IPS-18a (cell line): ENCODE measurements at regions not wholly inside any gene's neighbourhood (a gene's known extent, or its start where the extent isn't known, plus 50 kb on each side); places are given as distances from the start of the nearest gene placed in this dataset.

Source experiments
- H3K27ac ChIP-seq: one replicate; pipeline ENCODE4 v1.5.1; 2013; ENCODE audit warnings: low read length
- H3K27me3 ChIP-seq: one replicate; pipeline ENCODE4 v1.6.1; 2013; ENCODE audit warnings: mild to moderate bottlenecking, low read length; ENCODE audit not compliant: control insufficient read depth, insufficient read depth
- H3K36me3 ChIP-seq: one replicate; pipeline ENCODE4 v1.6.1; 2013; ENCODE audit warnings: low read depth, low read length; ENCODE audit not compliant: control insufficient read depth
- H3K4me1 ChIP-seq: one replicate; pipeline ENCODE4 v1.6.1; 2013; ENCODE audit warnings: low read depth, low read length; ENCODE audit not compliant: control insufficient read depth
- H3K4me3 ChIP-seq: one replicate; pipeline ENCODE4 v1.5.1; 2013; ENCODE audit warnings: low read length
- H3K9ac ChIP-seq: one replicate; pipeline ENCODE4 v1.6.1; 2013; ENCODE audit warnings: mild to moderate bottlenecking, low read length, moderate library complexity
- H3K9me3 ChIP-seq: one replicate; pipeline ENCODE4 v1.6.1; 2013; ENCODE audit warnings: low read depth, low read length; ENCODE audit not compliant: control insufficient read depth

DNA sequence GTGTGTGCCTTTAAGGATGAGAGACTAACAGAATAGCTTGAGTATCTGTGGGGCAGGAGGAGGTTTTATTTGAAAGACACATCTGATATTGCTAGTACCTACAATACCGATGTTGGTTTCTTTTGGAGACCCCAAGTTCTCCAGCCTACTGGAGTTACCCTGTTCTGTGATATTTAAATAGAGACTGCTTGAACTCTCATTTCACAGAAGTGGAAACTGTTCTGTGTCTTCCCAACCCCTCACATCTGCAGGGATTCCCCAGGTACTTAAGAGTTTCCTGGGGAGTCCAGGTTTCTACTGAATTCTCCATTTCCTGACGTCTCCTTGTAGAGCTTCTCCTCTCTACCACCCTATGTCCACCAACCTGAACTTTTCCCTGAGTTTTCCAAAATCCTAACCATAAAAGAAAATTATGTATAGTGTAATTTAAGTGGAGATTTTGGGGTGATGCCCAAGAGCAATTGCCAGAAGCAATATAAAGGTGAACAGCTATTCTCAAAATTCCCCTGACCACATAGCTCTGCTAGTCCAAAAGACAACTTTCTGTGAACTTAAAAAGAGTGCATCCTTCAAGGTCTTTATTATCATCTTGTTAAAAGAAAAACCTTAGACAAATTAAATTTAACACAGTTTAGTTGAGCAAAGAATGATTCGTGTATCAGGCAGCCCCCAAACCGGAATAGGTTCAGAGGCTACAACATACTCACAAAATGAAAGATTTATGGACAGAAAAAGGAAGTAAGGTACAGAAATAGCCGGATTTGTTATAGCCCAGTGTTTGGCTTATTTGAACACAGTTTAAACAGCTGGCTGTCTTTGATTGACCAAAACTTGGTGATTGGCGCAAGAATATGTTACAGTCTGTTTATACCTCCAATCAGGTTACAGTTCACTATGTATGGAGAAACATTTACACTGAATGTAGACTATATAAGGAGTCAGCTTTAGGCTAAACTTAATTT is 373.4 kb downstream of the NUAK1 start:
- Histone ChIP-seq H3K27me3 (no peaks in the 10 kb centered on the region), H3K36me3 (no peaks in the 10 kb centered on the region), H3K4me1 (peaks cover 3% of the 10 kb centered on the region), H3K9me3 (no peaks in the 10 kb centered on the region), H3K9ac (no peak overlapping the region), H3K27ac (no peak overlapping the region), H3K4me3 (no peak overlapping the region)

DNA sequence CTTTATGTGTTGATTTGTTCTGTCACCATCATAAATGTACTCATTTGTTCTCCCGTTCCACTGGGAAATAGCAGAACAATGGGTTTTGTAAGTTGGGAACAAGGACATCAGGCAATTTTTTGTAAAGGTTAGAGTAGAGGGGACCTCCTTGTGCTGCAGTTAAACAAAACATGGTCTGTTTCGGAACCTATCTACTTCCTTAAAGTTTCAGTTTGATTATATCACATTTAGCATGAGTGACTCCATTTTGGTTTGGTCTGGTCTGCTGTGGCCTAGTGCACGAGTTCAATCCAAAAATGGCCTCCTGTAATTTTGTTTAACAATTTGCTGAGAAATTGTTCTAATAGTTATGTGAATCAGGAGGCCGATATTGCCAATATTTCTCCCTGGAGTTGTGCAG is 372.7 kb downstream of the NUAK1 start:
- Histone ChIP-seq H3K9me3 (no peaks in the 10 kb centered on the region), H3K4me3 (no peak overlapping the region), H3K9ac (no peak overlapping the region), H3K27me3 (no peaks in the 10 kb centered on the region), H3K4me1 (peaks cover under 1% of the 10 kb centered on the region), H3K36me3 (no peaks in the 10 kb centered on the region), H3K27ac (no peak overlapping the region)

DNA sequence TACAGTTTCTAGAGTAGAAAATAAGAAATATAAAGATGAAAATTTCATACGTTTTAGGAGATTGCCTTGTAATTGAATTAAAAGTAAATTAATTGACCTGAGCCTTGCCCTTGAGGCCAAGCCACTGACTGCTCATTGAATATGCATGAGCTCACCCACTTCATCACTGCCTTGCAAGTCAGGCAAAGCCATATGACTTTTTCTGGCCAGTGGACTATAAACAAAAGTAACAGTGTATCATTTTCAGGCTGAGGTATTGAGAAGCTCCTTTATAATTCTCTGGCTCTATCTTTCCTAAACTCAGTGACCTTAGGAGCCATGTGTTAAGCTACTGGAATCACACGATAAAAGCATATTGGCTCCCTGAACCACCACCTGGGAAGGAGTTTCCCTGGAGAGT is 369.3 kb downstream of the NUAK1 start:
- H3K27ac ChIP-seq: no peak overlapping the region
- no peak overlapping the region for H3K4me3 ChIP-seq
- no peaks in the 10 kb centered on the region for H3K36me3 ChIP-seq
- H3K9ac ChIP-seq: no peak overlapping the region
- no peaks in the 10 kb centered on the region for H3K9me3 ChIP-seq
- no peaks in the 10 kb centered on the region for H3K4me1 ChIP-seq
- H3K27me3 ChIP-seq: no peaks in the 10 kb centered on the region

DNA sequence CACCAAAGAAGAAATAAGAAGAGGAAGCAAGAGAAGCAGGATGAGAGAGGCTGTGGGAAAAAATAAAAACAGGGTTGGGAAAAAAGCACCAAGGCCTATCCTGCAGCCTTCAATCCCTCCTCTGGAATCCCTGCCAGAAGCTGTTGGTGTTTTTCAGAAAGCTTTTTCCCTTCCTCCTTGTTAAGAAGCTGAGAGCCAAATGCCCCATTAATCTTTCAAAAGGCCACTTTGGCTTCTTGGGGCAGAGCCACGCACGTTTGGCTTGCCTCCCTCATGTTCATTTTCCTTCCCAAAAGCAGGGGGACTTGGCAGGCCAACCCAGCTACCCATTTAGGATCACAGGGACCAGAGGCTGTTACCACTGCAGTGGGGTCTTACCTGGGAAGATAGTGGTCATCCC is 365.3 kb downstream of the NUAK1 start:
- Histone ChIP-seq H3K9ac (no peak overlapping the region), H3K4me3 (no peak overlapping the region), H3K27ac (no peak overlapping the region), H3K9me3 (no peaks in the 10 kb centered on the region), H3K36me3 (no peaks in the 10 kb centered on the region), H3K4me1 (no peaks in the 10 kb centered on the region), H3K27me3 (no peaks in the 10 kb centered on the region)

DNA sequence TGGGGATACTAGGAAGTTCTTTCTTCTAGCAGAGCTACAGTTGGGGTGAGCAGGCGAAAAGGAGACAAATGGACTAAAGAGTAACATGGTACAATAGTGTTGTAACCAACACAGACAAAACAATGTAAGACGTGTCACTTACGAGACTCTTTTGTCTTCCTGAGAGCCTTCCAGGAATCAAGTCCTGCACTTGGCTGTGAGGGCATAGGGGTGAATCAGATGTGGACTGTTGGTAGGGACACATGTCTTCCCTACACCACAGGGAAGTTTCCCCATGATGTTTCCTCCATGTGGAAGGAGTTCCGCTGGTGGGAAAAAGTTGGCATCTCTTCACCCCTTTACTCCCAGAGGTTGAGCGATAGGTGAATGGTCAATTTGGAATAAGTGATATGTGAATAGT is 364.7 kb downstream of the NUAK1 start:
- H3K27ac ChIP-seq: no peak overlapping the region
- no peaks in the 10 kb centered on the region for H3K9me3 ChIP-seq
- no peaks in the 10 kb centered on the region for H3K36me3 ChIP-seq
- no peak overlapping the region for H3K9ac ChIP-seq
- H3K27me3 ChIP-seq: no peaks in the 10 kb centered on the region
- H3K4me3 ChIP-seq: no peak overlapping the region
- H3K4me1 ChIP-seq: no peaks in the 10 kb centered on the region

DNA sequence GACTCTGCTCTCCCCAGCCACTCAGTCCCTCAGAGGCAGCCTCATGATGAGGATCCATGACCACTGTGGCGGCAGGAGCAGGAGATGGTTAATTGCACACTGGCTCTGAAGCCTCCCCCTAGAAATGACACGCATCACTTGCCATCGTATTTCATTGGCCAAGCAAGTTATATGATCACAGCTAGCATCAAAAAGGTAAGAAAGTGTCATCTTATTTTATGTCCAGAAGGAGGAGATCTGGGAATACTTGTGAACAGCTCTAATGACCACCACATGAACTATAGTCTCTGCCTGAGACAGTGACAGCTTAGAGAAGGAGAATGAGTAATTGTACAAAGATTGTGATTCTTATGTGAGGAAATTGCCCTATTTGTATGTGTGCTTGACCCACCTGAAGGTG is 363.4 kb downstream of the NUAK1 start:
- Histone ChIP-seq H3K36me3 (no peaks in the 10 kb centered on the region), H3K4me3 (no peak overlapping the region), H3K4me1 (no peaks in the 10 kb centered on the region), H3K27ac (no peak overlapping the region), H3K27me3 (no peaks in the 10 kb centered on the region), H3K9me3 (no peaks in the 10 kb centered on the region), H3K9ac (no peak overlapping the region)

DNA sequence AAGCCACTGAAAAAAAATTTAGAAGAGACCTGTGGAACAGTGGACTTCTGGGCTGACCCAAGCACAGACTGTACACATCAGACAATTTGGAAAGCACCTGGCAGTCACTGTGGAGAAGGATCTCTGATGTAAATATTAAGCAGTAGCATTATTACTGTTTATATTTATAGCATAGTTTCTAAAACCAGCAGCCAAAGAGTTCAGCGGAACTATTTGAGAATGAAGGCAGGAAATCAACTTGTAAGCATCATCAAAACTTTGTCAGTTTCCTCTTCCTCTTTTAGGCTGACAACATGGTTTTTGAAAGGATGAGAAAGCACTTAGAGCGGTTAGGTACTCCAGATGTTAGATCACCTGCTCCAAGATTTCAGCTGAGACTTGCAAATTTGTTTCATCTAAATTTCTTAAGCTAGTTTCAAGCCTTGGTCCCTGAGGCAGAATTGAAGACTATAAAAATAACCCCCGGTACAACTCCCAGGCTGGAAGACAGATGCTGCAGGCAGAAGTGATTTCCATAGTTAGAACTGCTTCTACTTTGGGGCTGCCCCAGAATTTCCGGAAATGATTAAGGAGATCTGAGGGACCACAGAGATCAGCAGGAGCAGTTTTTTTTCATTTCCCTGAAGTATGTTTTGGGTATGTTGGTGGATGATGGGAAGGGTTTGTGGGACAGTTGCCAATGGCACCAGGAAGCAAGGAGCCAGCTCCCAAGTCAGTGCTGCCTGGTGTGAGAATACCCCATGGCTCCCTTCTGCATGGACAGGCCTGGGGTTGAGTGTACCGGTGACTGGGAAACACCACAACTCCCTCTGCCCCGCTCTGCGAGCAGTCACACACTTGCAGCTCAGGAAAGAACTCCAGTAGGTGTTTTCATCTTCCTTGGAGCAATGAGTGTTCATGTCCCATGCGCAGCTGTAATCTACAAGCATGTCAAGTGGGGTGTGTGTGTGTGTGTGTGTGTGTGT is 354.5 kb downstream of the NUAK1 start:
- Histone ChIP-seq H3K9ac (no peak overlapping the region), H3K9me3 (no peaks in the 10 kb centered on the region), H3K27ac (no peak overlapping the region), H3K4me1 (no peaks in the 10 kb centered on the region), H3K27me3 (no peaks in the 10 kb centered on the region), H3K36me3 (no peaks in the 10 kb centered on the region), H3K4me3 (no peak overlapping the region)

DNA sequence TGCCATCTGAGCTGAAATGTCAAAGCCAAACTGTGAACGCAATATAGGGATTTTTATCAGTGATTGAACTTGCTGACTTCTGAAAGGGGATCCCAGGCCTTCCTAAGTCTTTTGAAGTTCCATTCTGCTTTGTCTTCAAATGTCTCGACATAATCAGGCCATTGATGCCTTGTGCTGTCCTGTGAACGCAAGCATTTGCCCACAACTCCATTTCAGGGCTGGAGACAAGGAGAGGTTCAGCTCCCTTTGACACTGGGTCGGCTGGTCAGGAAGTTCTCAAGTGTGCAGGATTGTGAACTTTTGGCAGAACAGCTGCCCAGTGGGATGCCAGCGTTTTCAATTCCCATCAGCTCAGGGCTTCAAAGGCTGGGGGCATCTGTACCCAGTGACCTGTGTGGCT is 345.3 kb downstream of the NUAK1 start:
- Histone ChIP-seq H3K27ac (no peak overlapping the region), H3K9ac (no peak overlapping the region), H3K36me3 (no peaks in the 10 kb centered on the region), H3K4me3 (no peak overlapping the region), H3K9me3 (no peaks in the 10 kb centered on the region), H3K27me3 (no peaks in the 10 kb centered on the region), H3K4me1 (no peaks in the 10 kb centered on the region)

DNA sequence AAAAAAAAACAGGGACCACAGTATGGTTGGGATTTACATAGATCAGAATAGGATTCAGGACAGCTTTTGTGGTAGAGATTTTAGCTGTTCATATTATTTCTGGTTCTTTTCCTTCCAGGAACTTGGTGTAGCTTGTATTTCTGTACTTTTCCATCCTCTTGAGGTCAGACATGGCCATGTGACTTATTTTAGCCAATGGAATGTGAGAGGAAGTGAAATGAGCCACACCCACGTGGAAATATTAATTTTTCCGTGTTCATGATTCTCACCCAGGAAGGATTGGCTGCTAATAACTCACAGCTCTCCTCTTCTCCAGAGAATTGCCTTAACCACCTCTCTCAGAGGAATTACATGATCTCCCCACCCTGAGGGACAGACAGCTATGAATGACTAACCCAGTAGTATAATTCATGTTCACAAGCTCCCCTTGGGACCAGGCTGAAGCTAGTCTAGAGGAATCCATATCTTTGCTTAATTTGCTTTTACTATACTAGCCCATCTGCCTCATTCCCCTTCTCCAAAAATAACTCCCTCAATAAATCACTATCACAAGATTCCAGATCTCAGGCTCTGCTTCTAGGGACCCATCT is 340.4 kb downstream of the NUAK1 start:
- Histone ChIP-seq H3K4me1 (no peaks in the 10 kb centered on the region), H3K4me3 (no peak overlapping the region), H3K27me3 (no peaks in the 10 kb centered on the region), H3K36me3 (no peaks in the 10 kb centered on the region), H3K9ac (no peak overlapping the region), H3K9me3 (no peaks in the 10 kb centered on the region), H3K27ac (no peak overlapping the region)

DNA sequence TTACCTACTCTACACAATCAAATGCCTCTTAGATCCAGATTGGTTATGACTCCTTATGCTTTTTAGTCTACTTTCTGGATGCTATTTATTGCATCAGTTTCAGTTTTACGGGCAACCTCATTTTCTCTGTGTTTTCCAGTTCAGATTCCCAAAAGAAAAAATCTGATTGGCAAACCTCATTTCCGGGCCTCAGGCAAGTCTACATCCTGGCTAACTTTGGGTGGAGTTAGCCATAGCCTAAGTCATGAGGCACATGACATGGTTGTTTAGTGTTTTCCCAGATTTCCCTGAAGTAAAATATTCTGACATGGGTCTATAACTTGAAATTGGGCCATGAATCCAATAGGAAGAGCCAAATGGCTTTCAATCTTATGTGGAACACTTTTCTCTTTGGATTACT is 339.7 kb downstream of the NUAK1 start:
- Histone ChIP-seq H3K4me1 (no peaks in the 10 kb centered on the region), H3K36me3 (no peaks in the 10 kb centered on the region), H3K27ac (no peak overlapping the region), H3K9me3 (no peaks in the 10 kb centered on the region), H3K4me3 (no peak overlapping the region), H3K27me3 (no peaks in the 10 kb centered on the region), H3K9ac (no peak overlapping the region)

DNA sequence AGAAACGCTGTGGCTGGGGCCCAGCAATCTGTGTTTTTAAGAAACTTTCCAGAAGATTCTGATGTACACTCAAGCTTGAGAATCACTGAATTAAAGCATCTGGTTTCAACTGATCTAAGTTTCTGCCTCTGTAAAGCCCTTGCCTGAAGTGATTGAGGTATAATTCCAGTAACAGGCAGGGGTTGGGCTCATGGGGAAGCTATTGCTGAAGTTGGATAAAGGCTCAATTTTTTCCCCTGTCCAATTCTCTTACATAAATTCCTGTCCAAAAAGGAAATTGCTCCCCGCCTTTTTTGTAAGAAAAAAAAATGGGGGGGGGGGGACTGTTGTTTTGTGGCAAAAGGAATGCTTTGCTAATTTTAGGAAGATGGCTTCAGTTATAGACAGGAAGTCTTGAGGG is 337.4 kb downstream of the NUAK1 start:
- H3K27ac ChIP-seq: no peak overlapping the region
- no peaks in the 10 kb centered on the region for H3K36me3 ChIP-seq
- H3K27me3 ChIP-seq: no peaks in the 10 kb centered on the region
- H3K4me3 ChIP-seq: no peak overlapping the region
- no peak overlapping the region for H3K9ac ChIP-seq
- no peaks in the 10 kb centered on the region for H3K4me1 ChIP-seq
- H3K9me3 ChIP-seq: no peaks in the 10 kb centered on the region
